HFFc6 (cell line): ENCODE measurements at regions not wholly inside any gene's neighbourhood (a gene's known extent, or its start where the extent isn't known, plus 50 kb on each side); places are given as distances from the start of the nearest gene placed in this dataset.

ENCODE experiments used
- DNase-seq: peaks from one replicate; pipeline ENCODE4 v3.0.0-alpha.2; 2018
- H3K27ac Mint-ChIP-seq: 2 replicates; pipeline ENCODE4 v1.8.0; 2020; ENCODE audit warnings: mild to moderate bottlenecking, mixed read lengths
- H3K27me3 Mint-ChIP-seq: 2 replicates; pipeline ENCODE4 v1.8.0; 2021; ENCODE audit warnings: mild to moderate bottlenecking, moderate library complexity, mixed read lengths; ENCODE audit not compliant: insufficient read depth
- H3K36me3 Mint-ChIP-seq: 2 replicates; pipeline ENCODE4 v1.8.0; 2021; ENCODE audit warnings: low read depth, mixed read lengths
- H3K4me1 Mint-ChIP-seq: 2 replicates; pipeline ENCODE4 v1.8.0; 2020; ENCODE audit warnings: low read depth, mixed read lengths
- H3K4me3 Mint-ChIP-seq: 2 replicates; pipeline ENCODE4 v1.8.0; 2020; ENCODE audit warnings: mild to moderate bottlenecking, moderate library complexity, mixed read lengths
- H3K9me3 Mint-ChIP-seq: 2 replicates; pipeline ENCODE4 v1.8.0; 2020; ENCODE audit warnings: mild to moderate bottlenecking, mixed read lengths
- TF ChIP-seq, protein P1 (sequence below): fragments of 200-600 bp; sonication (generic); IDR thresholded peaks from 2 replicates; pipeline ENCODE4 v1.5.0; 2021; ENCODE audit warnings: antibody characterized with exemption, mild to moderate bottlenecking

DNA sequence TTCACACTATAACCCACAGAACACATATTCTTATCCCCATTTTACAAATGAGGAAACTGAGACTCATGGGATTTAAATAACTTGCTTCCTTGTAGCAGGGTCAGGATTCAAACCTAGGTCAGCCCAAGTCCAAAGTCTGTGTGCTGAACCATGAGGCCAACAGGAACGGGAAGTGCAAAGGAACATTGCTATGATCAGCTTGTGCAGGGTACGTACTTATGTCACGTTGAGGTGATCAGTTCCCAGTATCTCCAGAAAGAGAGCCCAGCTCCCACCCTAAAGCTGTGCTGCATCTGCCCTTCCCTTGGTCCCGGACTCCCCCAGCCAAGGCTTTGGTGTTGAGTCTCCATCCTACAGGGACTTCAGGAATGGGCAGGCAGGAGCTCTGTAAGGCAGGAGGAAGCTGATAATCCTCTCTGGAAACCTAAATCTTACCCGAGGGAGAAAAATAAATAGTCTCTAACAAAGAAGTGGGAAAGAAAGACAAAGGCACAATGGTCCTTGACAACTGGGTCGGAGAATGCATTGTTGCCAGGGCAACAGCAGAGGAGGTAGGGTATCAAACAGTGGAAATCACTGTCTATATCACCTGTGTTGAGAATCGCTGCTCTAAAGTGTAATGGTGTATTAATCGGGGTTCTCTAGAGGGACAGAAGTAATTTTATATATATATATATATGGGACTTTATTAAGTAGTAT, 82.5 kb upstream of the FICD start:
- Mint-ChIP-seq H3K4me3 (no peak overlapping the region), H3K36me3 (no peaks in the 10 kb centered on the region), H3K4me1 (no peaks in the 10 kb centered on the region), H3K27me3 (no peaks in the 10 kb centered on the region), H3K9me3 (peaks cover 14% of the 10 kb centered on the region), H3K27ac (no peak overlapping the region)
- TF ChIP-seq, protein P1, sequence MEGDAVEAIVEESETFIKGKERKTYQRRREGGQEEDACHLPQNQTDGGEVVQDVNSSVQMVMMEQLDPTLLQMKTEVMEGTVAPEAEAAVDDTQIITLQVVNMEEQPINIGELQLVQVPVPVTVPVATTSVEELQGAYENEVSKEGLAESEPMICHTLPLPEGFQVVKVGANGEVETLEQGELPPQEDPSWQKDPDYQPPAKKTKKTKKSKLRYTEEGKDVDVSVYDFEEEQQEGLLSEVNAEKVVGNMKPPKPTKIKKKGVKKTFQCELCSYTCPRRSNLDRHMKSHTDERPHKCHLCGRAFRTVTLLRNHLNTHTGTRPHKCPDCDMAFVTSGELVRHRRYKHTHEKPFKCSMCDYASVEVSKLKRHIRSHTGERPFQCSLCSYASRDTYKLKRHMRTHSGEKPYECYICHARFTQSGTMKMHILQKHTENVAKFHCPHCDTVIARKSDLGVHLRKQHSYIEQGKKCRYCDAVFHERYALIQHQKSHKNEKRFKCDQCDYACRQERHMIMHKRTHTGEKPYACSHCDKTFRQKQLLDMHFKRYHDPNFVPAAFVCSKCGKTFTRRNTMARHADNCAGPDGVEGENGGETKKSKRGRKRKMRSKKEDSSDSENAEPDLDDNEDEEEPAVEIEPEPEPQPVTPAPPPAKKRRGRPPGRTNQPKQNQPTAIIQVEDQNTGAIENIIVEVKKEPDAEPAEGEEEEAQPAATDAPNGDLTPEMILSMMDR, result no peak
- no peak for DNase-seq

DNA sequence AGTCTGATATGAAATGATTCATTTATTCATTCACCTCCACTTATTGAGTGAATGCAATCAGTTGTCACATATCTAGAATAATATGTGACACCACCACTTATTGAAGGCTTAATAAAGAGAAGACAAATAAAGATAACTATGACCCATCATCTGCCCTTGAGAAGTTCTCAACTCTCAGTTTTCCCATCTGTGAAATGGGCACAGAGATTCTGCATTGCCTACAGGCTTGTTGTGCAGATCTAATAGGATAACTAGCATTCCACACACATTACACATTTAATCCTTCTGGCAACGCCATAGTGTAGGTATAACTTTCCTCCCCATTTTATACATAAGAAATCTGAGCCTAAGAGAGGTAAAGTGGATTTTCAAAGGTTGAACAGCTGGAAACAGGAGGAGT, 84.2 kb upstream of the FICD start:
- Mint-ChIP-seq H3K4me1 (no peaks in the 10 kb centered on the region), H3K27ac (no peak overlapping the region), H3K9me3 (peaks cover 20% of the 10 kb centered on the region), H3K27me3 (no peaks in the 10 kb centered on the region), H3K36me3 (no peaks in the 10 kb centered on the region), H3K4me3 (no peak overlapping the region)
- TF ChIP-seq, protein P1, result no peak
- DNase-seq, result no peak

DNA sequence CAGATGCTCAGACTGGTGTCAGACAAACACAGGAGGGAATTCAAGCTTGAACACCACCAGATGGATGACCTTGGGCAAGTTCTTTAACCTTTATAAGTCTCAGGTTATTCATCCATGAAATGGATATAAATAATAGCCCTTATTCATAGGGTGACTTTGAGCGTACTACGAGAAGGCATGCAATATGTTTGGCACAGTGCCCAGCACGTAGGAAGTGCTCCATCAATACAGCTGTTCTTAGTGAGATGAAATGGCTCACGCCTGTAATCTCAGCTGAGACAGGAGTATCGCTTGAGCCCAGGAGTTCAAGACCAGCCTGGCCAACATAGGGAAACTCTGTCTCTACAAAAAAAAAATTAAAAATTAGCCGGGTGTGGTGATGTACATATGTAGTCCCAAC, 84.8 kb upstream of the FICD start:
- no peaks in the 10 kb centered on the region for H3K4me1 Mint-ChIP-seq
- H3K9me3 Mint-ChIP-seq, result peaks cover 20% of the 10 kb centered on the region
- no peak overlapping the region for H3K4me3 Mint-ChIP-seq
- TF ChIP-seq, protein P1, result no peak
- H3K27me3 Mint-ChIP-seq, result no peaks in the 10 kb centered on the region
- H3K27ac Mint-ChIP-seq, result no peak overlapping the region
- no peaks in the 10 kb centered on the region for H3K36me3 Mint-ChIP-seq
- DNase-seq, result no peak

DNA sequence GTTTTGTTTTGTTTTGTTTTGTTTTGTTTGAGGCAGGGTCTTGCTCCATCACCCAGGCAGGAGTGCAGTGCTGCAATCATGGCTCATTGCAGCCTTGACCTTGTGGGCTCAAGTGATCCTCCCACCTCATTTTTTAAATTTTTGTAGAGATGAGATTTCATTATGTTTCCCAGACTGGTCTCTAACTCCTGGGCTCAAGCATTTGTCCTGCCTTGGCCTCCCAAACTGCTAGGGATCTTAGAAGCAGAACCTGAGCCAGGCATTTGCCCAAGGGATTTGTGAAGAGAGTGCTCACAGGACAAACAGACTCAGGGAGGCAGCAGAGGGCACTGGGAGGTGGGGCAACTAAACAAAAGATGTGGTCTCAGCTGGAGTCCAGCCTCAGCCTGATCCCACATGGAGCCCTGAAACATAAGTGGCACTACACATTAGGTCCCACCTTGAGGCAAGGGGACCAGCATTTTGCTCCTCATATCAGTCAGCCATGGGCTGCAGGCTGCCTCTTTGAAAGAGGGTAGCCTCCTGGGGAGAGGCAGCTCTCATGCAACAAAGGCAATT, 86.2 kb upstream of the CMKLR1 start:
- no peak for DNase-seq

DNA sequence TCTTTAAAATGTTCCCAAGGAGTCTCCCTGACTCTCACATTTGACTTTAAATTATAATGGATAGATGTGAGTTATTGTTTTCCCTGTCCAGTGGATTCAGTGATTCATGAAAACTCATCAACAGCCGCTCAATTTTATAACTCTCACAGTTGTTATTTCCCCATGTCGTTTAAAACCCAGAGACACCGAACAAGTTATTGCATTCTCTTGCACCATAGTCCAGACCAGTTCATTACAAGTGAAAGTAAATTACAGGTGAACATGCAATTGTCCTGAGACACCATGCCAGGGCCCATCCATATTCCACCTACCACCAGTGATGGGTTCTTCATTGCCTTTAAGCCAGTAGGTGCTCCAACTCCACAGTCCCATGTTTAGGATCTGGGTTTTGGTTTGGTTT, 85.7 kb upstream of the CMKLR1 start:
- no peaks in the 10 kb centered on the region for H3K36me3 Mint-ChIP-seq
- H3K4me1 Mint-ChIP-seq, result 0 out of 2 replicates have a peak, but pooled peaks cover under 1% of the 10 kb centered on the region
- TF ChIP-seq, protein P1, result no peak
- peaks cover 32% of the 10 kb centered on the region for H3K9me3 Mint-ChIP-seq
- DNase-seq, result no peak
- H3K27ac Mint-ChIP-seq, result no peak overlapping the region
- H3K4me3 Mint-ChIP-seq, result no peak overlapping the region
- H3K27me3 Mint-ChIP-seq, result no peaks in the 10 kb centered on the region

More for the DNA sequence above, 86.2 kb upstream of the CMKLR1 start:
- H3K4me3 Mint-ChIP-seq, result no peak overlapping the region
- peaks cover 31% of the 10 kb centered on the region for H3K9me3 Mint-ChIP-seq
- no peak overlapping the region for H3K27ac Mint-ChIP-seq
- H3K27me3 Mint-ChIP-seq, result no peaks in the 10 kb centered on the region
- no peaks in the 10 kb centered on the region for H3K36me3 Mint-ChIP-seq
- TF ChIP-seq, protein P1, result no peak
- no peaks in the 10 kb centered on the region for H3K4me1 Mint-ChIP-seq
